GM12878 (cell line): ENCODE measurements at regions not wholly inside any gene's neighbourhood (a gene's known extent, or its start where the extent isn't known, plus 50 kb on each side); places are given as distances from the start of the nearest gene placed in this dataset.
A peak's percentile ranks its signal among the peaks of the same experiment; 100 is the strongest.

Experiments
- BHLHE40 ChIP-seq, 2 experiments: fragments of 450-650 bp in 1 of 2; IDR thresholded peaks; 2 replicates each; pipeline ENCODE4 v1.6.1; 2011 to 2017; ENCODE audit warnings: low read depth in 2 of 2, borderline replicate concordance in 1 of 2, improper control_type of control experiment in 1 of 2, low read length in 1 of 2, mild to moderate bottlenecking in 1 of 2
- CHD1 ChIP-seq: IDR thresholded peaks from 2 replicates; pipeline ENCODE4 v1.6.1; 2012; ENCODE audit warnings: low read depth, low read length, improper control_type of control experiment
- MEF2A ChIP-seq: IDR thresholded peaks from 2 replicates; pipeline ENCODE4 v1.6.1; 2011; ENCODE audit warnings: low read depth, mild to moderate bottlenecking, low read length, moderate library complexity; ENCODE audit not compliant: insufficient read depth
- MYB ChIP-seq: fragments of 150-350 bp; IDR thresholded peaks from 2 replicates; pipeline ENCODE4 v1.6.1; 2014; ENCODE audit warnings: mild to moderate bottlenecking, low read depth, low read length, borderline replicate concordance
- NFIC ChIP-seq: IDR thresholded peaks from 2 replicates; pipeline ENCODE4 v1.6.1; 2012; ENCODE audit warnings: low read depth, mild to moderate bottlenecking, inconsistent platforms, low read length, moderate library complexity
- RBBP5 ChIP-seq: fragments of 200-600 bp; sonication (generic); conservative IDR thresholded peaks from 2 replicates; pipeline ENCODE4 v1.6.1; 2016
- TCF3 ChIP-seq: IDR thresholded peaks from 2 replicates; pipeline ENCODE4 v1.6.1; 2012; ENCODE audit warnings: low read depth, mild to moderate bottlenecking, low read length, borderline replicate concordance; ENCODE audit not compliant: insufficient read depth
- TF ChIP-seq, protein P1 (sequence below): IDR thresholded peaks from 2 replicates; pipeline ENCODE4 v1.6.1; 2012; ENCODE audit warnings: improper control_type of control experiment, low read depth, low read length; ENCODE audit not compliant: insufficient replicate concordance
- TF ChIP-seq, protein P2 (sequence below): fragments of 450-650 bp; conservative IDR thresholded peaks from 2 replicates; pipeline ENCODE4 v1.6.1; 2017; ENCODE audit warnings: mild to moderate bottlenecking, moderate library complexity

DNA sequence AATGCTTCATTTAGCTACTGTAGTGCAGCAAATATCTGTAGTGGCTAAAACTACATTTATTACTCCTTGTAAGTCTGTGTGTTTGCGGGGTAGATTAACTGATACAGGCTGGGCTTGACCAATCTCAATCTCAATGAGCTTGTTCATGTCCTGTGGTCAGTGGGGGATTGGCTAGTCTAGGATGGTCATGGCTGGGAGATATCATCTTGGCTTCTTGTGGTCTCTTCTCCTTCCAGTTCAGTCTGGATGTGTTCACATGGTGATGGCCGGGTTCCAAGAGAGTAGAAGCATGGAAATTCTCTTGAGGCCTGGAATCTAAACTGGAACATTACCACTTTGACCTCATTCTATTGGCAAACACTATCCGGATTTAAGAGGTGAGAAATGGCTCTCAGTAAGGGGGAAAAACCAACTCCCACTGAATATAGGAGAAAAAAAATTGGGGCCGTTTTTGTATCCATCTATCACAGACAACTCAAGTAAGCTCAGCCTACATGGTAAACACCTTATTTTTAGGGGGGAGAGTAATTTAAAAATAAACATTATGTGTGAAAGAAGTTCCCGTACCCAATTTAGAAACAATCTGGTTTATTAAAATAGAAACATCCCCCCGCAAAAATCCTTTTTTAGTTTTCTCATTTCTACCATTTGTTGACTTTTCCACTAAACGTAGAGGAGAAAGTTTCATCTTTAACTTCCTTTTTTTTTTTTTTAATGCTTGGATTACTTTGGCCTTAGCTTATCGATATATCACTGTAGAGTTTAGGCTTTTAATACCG, 284.9 kb upstream of the TBC1D5 start (continued):
- TF ChIP-seq CHD1 (no peak), MEF2A (peak; percentile 90), MYB (no peak), RBBP5 (no peak), NFIC (peak; percentile 57), TCF3 (no peak), BHLHE40 (IDR thresholded peaks at IDR 0.05; ENCODE audit: borderline replicate concordance in 1 of 2, low read depth in 2 of 2, low read length in 1 of 2) (no peak)
- TF ChIP-seq, protein P1, sequence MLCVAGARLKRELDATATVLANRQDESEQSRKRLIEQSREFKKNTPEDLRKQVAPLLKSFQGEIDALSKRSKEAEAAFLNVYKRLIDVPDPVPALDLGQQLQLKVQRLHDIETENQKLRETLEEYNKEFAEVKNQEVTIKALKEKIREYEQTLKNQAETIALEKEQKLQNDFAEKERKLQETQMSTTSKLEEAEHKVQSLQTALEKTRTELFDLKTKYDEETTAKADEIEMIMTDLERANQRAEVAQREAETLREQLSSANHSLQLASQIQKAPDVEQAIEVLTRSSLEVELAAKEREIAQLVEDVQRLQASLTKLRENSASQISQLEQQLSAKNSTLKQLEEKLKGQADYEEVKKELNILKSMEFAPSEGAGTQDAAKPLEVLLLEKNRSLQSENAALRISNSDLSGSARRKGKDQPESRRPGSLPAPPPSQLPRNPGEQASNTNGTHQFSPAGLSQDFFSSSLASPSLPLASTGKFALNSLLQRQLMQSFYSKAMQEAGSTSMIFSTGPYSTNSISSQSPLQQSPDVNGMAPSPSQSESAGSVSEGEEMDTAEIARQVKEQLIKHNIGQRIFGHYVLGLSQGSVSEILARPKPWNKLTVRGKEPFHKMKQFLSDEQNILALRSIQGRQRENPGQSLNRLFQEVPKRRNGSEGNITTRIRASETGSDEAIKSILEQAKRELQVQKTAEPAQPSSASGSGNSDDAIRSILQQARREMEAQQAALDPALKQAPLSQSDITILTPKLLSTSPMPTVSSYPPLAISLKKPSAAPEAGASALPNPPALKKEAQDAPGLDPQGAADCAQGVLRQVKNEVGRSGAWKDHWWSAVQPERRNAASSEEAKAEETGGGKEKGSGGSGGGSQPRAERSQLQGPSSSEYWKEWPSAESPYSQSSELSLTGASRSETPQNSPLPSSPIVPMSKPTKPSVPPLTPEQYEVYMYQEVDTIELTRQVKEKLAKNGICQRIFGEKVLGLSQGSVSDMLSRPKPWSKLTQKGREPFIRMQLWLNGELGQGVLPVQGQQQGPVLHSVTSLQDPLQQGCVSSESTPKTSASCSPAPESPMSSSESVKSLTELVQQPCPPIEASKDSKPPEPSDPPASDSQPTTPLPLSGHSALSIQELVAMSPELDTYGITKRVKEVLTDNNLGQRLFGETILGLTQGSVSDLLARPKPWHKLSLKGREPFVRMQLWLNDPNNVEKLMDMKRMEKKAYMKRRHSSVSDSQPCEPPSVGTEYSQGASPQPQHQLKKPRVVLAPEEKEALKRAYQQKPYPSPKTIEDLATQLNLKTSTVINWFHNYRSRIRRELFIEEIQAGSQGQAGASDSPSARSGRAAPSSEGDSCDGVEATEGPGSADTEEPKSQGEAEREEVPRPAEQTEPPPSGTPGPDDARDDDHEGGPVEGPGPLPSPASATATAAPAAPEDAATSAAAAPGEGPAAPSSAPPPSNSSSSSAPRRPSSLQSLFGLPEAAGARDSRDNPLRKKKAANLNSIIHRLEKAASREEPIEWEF, result no peak
- TF ChIP-seq, protein P2, sequence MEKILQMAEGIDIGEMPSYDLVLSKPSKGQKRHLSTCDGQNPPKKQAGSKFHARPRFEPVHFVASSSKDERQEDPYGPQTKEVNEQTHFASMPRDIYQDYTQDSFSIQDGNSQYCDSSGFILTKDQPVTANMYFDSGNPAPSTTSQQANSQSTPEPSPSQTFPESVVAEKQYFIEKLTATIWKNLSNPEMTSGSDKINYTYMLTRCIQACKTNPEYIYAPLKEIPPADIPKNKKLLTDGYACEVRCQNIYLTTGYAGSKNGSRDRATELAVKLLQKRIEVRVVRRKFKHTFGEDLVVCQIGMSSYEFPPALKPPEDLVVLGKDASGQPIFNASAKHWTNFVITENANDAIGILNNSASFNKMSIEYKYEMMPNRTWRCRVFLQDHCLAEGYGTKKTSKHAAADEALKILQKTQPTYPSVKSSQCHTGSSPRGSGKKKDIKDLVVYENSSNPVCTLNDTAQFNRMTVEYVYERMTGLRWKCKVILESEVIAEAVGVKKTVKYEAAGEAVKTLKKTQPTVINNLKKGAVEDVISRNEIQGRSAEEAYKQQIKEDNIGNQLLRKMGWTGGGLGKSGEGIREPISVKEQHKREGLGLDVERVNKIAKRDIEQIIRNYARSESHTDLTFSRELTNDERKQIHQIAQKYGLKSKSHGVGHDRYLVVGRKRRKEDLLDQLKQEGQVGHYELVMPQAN, result no peak
- TF ChIP-seq, all 136 proteins: peak for 4
